DOHH2 (cell line): ENCODE measurements at regions not wholly inside any gene's neighbourhood (a gene's known extent, or its start where the extent isn't known, plus 50 kb on each side); places are given as distances from the start of the nearest gene placed in this dataset.

Experiments used
- EZH2phosphoT487 ChIP-seq: fragments of 200-600 bp; sonication (generic); IDR thresholded peaks from 2 replicates; pipeline ENCODE4 v1.6.1; 2017; ENCODE audit warnings: borderline replicate concordance, mild to moderate bottlenecking, antibody characterized with exemption, low read length, moderate library complexity, mixed read lengths
- TF ChIP-seq, protein P1 (sequence below): fragments of 200-600 bp; sonication (generic); IDR thresholded peaks from one replicate; pipeline ENCODE4 v1.5.1; 2014; ENCODE audit warnings: antibody characterized with exemption, mild to moderate bottlenecking, low read depth, low read length; ENCODE audit not compliant: poor library complexity, severe bottlenecking

GRCh38 chr12:126963825-126964224 lies 1303.1 kb upstream of the TMEM132C start:
- TF ChIP-seq, protein P1, sequence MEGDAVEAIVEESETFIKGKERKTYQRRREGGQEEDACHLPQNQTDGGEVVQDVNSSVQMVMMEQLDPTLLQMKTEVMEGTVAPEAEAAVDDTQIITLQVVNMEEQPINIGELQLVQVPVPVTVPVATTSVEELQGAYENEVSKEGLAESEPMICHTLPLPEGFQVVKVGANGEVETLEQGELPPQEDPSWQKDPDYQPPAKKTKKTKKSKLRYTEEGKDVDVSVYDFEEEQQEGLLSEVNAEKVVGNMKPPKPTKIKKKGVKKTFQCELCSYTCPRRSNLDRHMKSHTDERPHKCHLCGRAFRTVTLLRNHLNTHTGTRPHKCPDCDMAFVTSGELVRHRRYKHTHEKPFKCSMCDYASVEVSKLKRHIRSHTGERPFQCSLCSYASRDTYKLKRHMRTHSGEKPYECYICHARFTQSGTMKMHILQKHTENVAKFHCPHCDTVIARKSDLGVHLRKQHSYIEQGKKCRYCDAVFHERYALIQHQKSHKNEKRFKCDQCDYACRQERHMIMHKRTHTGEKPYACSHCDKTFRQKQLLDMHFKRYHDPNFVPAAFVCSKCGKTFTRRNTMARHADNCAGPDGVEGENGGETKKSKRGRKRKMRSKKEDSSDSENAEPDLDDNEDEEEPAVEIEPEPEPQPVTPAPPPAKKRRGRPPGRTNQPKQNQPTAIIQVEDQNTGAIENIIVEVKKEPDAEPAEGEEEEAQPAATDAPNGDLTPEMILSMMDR: no peak
- TF ChIP-seq EZH2phosphoT487: no peak
